Astrocyte of the cerebellum (primary cell): ENCODE measurements at regions not wholly inside any gene's neighbourhood (a gene's known extent, or its start where the extent isn't known, plus 50 kb on each side); places are given as distances from the start of the nearest gene placed in this dataset.

ENCODE experiments used
- DNase-seq: peaks from one replicate; pipeline ENCODE4 v3.0.0-alpha.2; 2011; ENCODE audit warnings: low read depth
- H3K4me3 ChIP-seq: 2 replicates; pipeline ENCODE4 v1.5.1; 2011; ENCODE audit warnings: mild to moderate bottlenecking, low read depth, low read length, moderate library complexity
- in situ Hi-C: cut with HindIII; loops from 2 replicates; pipeline ENCODE4 v1.10.0; 2017; ENCODE audit warnings: low sequenced_read_pairs
- TF ChIP-seq, protein P1 (sequence below): IDR thresholded peaks from 2 replicates; pipeline ENCODE4 v1.5.1; 2012; ENCODE audit warnings: low read length, low read depth, moderate library complexity, mild to moderate bottlenecking; ENCODE audit errors: missing control alignments

DNA sequence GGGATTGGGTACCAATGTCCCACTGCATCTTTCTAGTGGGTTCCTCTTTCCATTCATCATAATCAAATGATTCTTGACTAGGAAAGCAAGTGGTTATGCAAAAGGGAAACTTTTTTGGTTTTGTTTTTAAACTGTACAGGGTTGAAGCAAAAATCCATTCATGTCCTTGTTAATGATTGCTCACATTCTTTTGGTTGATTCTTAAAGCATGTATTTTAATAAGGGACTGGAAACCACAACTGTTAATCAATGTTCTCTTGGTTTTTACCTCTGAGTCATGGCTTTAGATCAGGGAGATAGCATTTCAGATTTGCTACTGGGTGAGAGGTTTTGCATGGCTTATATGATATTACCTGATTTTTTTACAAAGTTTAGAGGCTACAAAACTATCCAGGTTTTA lies 371.7 kb upstream of the RGMA start:
- in situ Hi-C loops = no loop called here
- no peak overlapping the region for H3K4me3 ChIP-seq
- DNase-seq = no peak
- TF ChIP-seq, protein P1, sequence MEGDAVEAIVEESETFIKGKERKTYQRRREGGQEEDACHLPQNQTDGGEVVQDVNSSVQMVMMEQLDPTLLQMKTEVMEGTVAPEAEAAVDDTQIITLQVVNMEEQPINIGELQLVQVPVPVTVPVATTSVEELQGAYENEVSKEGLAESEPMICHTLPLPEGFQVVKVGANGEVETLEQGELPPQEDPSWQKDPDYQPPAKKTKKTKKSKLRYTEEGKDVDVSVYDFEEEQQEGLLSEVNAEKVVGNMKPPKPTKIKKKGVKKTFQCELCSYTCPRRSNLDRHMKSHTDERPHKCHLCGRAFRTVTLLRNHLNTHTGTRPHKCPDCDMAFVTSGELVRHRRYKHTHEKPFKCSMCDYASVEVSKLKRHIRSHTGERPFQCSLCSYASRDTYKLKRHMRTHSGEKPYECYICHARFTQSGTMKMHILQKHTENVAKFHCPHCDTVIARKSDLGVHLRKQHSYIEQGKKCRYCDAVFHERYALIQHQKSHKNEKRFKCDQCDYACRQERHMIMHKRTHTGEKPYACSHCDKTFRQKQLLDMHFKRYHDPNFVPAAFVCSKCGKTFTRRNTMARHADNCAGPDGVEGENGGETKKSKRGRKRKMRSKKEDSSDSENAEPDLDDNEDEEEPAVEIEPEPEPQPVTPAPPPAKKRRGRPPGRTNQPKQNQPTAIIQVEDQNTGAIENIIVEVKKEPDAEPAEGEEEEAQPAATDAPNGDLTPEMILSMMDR = no peak

DNA sequence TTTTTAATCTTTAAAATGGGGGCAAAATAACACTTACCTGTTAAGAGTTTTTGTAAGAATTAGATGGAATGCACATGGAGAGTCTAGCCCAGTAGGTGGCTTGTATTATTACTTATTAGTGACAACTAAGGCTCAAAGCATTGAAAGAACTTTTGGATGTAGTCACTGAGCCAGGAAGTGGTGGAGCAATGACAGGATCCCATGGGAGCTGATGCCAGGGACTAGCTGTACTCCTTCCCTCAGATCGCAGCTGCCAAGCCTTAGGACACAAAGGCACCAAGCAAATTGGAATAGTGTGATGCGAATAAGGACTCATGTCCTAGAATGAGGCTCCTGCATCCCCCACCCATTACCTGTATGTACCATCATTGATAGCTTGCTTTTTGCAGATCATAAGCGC lies 370.4 kb upstream of the RGMA start:
- TF ChIP-seq, protein P1 = no peak
- H3K4me3 ChIP-seq = no peak overlapping the region
- in situ Hi-C loops = no loop called here
- DNase-seq = no peak

DNA sequence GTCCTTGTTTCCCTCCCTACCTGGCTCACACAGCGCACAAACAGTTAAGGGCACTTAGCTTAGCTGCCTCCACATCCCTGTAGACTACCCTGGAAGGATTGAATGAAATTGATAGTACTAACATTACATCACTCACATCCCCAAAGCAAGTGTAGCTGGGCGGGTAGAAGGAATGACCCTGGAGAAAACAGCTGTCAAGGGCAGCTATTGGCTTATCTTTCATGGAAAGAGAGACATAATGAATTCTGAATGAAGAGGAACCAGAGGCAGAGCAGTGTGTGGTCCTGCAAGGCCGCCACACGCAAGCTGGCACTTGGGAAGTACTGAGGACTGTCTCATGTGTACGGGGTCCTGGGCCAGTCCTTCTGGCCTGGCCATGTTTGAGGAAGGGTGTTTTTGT lies 369.6 kb upstream of the RGMA start:
- DNase-seq = no peak
- in situ Hi-C loops = no loop called here
- H3K4me3 ChIP-seq = no peak overlapping the region
- TF ChIP-seq, protein P1 = no peak

DNA sequence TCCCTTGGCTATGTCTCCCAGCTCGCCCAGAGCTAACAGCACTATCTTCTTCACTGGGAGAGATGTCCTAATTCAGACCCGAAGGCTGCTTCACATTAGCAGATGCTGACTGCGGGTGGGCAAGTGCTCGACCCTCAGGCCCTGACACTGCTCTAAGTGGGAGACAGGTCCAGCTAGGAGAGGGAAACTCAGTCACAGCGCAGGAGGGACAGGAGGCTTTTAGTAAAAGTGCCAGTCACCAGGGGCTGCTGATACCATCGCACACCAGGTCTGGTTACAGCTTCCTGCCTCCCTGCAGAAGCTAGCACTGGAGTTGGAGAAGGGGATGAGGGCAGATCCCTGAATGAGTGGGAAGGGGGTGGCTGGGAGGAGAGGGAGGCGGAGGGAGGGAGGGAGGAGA lies 365.8 kb upstream of the RGMA start:
- TF ChIP-seq, protein P1 = no peak
- no peak overlapping the region for H3K4me3 ChIP-seq
- in situ Hi-C loops = no loop called here
- no peak for DNase-seq

DNA sequence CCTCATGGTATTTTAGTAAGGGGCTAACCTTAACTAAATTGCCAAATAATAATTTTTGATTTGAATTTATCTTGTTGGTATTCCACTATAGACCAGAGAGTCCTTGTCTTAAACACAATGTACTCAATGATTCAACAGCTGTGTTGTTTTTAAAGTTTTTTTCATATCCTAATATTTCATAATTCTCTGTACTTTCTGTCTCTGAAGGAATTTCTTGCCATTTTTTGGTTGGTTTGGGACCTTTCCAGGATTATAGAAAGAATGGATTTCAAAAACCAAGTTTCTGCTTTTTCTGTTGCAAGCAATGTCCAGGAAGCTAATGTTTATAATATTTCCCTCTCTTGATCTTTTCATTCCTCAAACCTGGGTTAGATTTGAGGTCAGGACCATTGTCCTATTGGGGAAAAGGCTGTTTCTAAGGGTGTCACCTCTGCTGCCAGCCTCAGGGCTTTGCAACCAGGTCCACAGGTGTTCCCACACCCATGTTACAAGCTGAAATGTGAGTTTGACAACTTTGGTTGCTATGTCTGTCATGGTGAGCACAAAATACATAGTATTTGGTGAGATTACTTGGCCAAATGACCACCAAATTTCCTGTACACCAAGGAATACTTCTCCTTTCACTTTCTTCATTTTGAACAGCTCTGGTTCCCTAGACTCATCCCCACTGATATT lies 363.7 kb upstream of the RGMA start:
- H3K4me3 ChIP-seq = no peak overlapping the region
- TF ChIP-seq, protein P1 = no peak
- no peak for DNase-seq
- in situ Hi-C loops = no loop called here

DNA sequence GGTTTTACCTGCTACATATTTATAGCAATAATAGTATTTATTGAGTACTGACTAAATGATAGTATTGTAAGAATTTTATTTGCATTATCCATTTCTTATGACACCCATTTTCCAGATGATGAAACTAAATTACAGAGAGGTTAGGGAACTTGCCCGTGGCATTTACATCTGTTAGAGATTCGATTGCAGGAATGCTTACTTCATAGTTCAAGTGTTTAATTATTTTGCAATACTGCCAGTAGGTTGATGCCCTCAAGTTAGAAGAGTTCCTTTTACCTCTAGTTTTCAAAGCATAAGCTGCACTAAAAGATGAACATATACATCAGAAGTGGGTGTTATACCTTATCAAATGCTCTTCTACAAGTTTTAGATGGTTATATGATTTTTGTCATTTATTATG lies 362.8 kb upstream of the RGMA start:
- no peak for DNase-seq
- H3K4me3 ChIP-seq = no peak overlapping the region
- in situ Hi-C loops = no loop called here
- TF ChIP-seq, protein P1 = no peak
